Body of pancreas (tissue), 4 donors: ENCODE measurements at regions not wholly inside any gene's neighbourhood (a gene's known extent, or its start where the extent isn't known, plus 50 kb on each side); places are given as distances from the start of the nearest gene placed in this dataset.

ENCODE experiments used
- CTCF ChIP-seq, 7 experiments: fragments of 450-650 bp in 4 of 7; fragments of 200-600 bp in 3 of 7; sonication (generic) in 3 of 7; IDR thresholded peaks; one replicate each; pipeline ENCODE4 v1.5.1; 2016 to 2019; ENCODE audit warnings: antibody characterized with exemption in 7 of 7
- POLR2A ChIP-seq, 3 donors: fragments of 450-650 bp; IDR thresholded peaks; one replicate each; pipeline ENCODE4 v1.6.1; 2016; ENCODE audit warnings: antibody characterized with exemption in 3 of 3, mild to moderate bottlenecking in 2 of 3

DNA sequence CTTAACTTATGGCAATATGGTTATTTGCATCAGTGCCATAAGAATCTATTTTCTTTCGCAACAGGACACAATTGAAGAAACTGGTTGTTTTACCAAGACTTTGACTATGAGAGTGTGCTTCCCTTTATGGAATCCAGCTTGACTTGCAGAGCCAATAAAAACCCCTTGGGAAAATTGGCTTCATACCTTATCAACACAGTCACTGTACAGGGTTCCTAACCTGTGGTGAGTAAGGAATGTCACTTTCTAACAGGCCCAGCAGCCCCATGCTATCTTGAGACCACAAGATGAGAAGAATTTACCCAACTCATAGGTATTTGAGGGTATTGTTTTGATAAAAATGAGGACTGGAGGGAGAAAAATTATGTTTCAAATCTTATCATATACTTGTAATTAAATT, 418.5 kb upstream of the MAP2 start:
- TF ChIP-seq POLR2A (IDR thresholded peaks at IDR 0.05): no peak
- no peak for TF ChIP-seq CTCF (IDR thresholded peaks at IDR 0.05)
